ENCODE measurements at regions not wholly inside any gene's neighbourhood (a gene's known extent, or its start where the extent isn't known, plus 50 kb on each side); places are given as distances from the start of the nearest gene placed in this dataset.

- TF ChIP-seq CTCF (IDR thresholded peaks at IDR 0.05) (no peak), POLR2A (IDR thresholded peaks at IDR 0.05) (no peak)
Measured at GRCh38 chr2:59033661-59034060, 792.5 kb upstream of the FANCL start.
